ENCODE measurements at regions not wholly inside any gene's neighbourhood (a gene's known extent, or its start where the extent isn't known, plus 50 kb on each side); places are given as distances from the start of the nearest gene placed in this dataset.

DNA sequence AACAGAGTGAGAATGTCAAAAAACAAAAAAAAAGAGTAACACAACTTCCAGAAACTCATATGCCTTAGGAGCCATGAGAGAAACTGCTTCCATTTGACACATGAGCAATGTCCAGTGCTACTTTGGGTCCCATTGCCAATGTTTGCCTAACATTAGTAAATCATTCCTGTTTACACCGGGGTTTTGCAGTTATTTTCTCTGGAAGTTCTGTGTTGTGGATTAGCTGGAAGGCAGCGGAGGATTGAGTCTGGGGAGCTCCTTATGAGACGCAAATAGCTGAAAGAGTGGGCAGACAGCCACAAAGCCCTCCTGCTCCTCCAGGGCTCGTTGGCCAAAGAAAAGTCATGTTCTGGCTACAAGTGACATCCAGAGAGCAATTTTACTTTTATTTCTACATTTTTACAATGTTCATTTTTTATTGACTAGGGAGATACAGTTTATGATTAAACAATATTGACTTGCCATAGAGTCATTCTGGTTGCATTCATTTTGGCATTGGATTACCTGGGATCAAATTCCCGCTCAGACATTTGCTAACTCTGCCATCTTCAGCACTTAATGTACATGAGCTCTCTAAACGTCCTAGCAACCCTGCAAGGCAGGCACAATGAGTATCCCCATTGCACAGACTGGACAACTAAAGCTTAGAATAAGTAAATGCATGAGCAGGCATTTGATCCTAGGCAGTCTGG lies 66.4 kb upstream of the GALNT2 start:
- DNase-seq (ENCODE audit: low spot score) = no peak

- no peak for DNase-seq (ENCODE audit: low spot score)
Observed at GRCh38 chr1:230002164-230002803, 64.8 kb upstream of the GALNT2 start.

DNA sequence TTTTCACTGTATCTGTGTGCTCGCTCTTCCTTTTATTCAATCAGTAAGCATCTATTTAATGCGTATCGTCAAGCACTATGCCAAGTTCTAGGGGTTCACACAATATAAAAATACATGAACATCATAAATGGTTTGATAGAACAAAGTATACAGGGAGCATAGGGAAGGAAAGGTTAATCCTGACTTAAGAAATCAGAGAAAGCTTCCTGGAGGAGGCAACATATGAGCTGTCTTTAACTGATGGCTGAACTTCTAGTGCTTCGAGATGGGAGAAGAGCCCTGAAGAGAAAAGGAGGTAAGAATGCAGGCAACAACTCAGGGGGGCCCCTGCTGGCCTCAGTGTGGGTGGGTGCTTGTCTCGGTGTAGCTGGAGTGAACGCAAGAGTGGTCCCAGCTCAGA lies 63.6 kb upstream of the GALNT2 start:
- no peak for DNase-seq (ENCODE audit: low spot score)

DNA sequence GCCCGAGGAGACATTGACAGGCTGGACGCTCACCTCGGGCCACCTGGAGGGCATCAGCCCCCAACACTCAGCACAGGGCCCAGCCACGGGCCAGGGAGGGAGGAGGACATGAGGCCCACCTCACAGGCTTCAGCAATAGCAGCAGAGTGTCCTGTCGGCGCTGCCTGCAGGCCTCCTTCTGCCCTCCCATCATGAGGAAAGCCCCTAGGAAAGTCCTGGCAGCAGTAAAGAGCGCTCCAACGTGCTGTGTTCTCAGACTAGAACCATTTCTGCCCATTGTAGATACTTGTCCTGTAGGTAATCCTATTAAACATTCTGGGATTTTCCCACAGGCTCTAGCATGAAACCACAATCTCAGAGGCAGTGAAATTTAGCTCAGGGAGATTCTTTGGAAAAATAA lies 62.0 kb upstream of the GALNT2 start:
- no peak for DNase-seq (ENCODE audit: low spot score)

DNA sequence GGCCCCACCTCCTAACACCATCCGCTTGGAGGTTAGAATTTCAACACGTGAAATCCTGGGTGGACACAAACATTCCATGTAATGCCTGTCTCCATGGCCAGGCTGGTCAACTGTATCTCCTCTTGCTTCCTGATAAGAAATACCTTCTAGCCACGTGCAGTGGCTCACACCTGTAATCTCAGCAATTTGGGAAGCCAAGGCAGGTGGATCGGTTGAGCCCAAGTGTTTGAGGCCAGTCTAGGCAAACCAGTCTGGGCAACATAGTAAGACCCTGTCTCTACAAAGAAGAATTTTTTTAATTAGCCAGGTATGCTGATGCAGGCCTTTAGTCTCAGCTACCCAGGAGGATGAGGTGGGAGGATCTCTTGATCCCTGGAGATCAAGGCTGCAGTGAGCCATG lies 58.3 kb upstream of the GALNT2 start:
- no peak for DNase-seq (ENCODE audit: low spot score)

GRCh38 chr1:230009611-230010313 lies 57.3 kb upstream of the GALNT2 start:
- no peak for DNase-seq (ENCODE audit: low spot score)

DNA sequence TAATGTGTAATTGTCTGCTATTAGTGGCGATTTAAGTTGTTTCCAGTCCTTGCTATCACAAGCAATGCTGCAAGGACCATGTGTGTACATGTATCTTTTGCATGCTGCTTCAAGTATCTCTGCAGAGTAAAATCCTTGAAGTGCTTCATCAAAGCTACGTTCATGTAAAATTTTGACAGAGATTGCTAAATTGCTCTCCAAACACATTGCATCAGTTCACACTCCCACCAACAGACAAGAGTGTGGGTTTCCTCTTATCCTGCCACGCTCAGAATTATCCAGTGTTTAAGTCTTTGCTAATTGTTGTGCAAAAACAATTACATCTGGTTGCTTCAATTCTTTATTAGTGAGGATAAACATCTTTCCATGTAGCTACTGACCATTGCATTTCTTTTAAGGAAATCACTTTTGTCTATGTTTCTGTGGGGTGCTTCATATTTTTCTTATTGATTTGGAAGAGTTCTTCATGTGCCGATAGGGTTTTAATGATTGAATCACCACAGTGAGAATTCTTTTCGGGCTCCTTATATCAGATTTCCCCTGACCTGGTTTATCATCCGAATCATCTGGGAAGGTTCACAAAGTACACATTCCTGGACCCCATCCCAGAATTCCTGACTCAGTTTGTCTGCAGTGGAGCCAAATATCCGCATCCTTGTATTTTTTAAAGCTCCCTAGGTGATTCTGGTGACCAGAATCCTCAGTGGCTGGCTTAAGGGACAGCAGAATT lies 56.3 kb upstream of the GALNT2 start:
- no peak for DNase-seq (ENCODE audit: low spot score)

DNA sequence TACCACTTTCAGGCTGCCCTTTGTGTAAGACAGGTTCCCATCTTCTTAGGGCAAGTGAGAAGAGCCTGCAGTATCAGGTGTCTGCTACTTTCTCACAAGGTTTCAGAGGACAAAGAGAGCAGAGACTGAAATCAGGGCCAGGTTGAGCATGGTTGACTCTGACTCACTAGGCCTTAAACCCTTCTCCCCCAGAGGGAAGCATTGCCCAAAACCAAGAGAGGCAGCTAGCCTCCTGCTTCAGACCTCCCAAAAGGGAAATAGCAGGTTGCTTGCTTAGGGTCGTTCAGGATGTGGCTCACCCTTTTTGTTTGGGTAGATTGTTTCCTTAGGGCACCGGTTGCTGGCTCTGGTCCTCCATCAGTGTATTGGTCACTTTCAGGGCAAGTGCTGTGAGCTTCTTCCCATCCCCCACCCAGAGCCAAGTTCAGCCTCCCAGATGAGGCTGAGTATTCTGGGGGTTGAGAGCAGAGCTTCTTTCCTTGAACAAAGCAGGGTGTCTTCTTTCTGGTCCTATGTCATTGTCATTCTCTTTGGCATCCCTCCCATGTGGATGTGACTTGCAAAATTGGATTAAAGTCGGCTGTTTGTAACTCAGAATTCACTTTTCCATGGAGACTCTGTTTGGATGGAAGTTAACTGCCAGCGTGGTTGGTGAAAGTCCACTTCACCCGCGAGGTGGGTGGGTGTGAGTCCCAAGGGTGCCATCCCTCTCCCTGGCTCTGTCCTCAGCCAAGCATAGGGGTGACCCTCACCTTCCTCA lies 55.5 kb upstream of the GALNT2 start:
- DNase-seq (ENCODE audit: low spot score) = no peak

DNA sequence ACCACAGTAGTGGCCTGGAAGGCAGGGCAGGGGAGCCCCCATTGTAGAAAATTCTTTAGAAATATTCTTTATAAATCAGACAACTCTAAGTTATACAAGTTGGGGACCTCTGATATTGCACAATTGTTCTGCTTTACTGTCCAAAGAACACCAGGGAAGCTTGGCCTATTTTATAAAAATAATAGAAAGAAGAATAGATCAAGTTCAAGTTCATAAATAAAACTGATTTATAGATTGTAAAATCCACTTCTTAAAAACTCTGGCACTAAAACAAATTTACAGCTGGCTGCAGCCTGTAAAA lies 55.0 kb upstream of the GALNT2 start:
- DNase-seq (ENCODE audit: low spot score) = no peak

GRCh38 chr1:230012741-230013140 lies 54.3 kb upstream of the GALNT2 start:
- no peak for DNase-seq (ENCODE audit: low spot score)

- DNase-seq (ENCODE audit: low spot score) = no peak
Observed at GRCh38 chr1:230016159-230016558, 50.9 kb upstream of the GALNT2 start.

Measured in COLO829 (cell line).